GM21381 (cell line): ENCODE measurements at regions not wholly inside any gene's neighbourhood (a gene's known extent, or its start where the extent isn't known, plus 50 kb on each side); places are given as distances from the start of the nearest gene placed in this dataset.
"Not testable (repeated sequence)": the region's sequence is repeated elsewhere in the genome, so short reads cannot be mapped to it uniquely, and the experiment has no call there.

Experiments used
- ATAC-seq: cut with Tn5 transposase; IDR thresholded peaks from one replicate; pipeline ENCODE4 v1.9.1; 2021; ENCODE audit warnings: mild to moderate bottlenecking, moderate library complexity; ENCODE audit not compliant: unreplicated experiment

DNA sequence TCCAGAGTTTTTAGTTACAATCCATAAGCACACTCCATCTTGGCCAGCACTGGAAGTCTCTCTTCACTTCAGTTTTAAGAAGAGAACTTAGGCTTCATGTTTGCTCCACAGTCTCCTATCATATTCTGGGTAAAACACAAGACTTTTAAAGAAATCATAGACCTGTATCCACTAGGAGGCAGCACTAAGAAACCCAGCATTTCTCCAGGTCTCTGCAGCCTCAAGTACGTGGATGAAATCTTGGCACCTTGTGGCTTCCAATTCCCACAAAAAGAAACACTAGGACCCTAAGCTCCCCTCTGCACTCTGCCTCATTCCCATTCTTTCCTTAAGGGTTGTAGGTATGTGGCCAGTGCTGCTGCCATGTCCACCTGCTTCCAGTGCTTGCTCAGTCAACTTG is 367.3 kb upstream of the CASK start:
- no peak for ATAC-seq

GRCh38 chrX:42289492-42290385 is 366.4 kb upstream of the CASK start:
- no peak for ATAC-seq

- not testable (repeated sequence) for ATAC-seq
These were observed 362.3 kb upstream of the CASK start for GRCh38 chrX:42285681-42286080.

- no peak for ATAC-seq
These were observed 353.8 kb upstream of the CASK start for GRCh38 chrX:42276982-42277690.

DNA sequence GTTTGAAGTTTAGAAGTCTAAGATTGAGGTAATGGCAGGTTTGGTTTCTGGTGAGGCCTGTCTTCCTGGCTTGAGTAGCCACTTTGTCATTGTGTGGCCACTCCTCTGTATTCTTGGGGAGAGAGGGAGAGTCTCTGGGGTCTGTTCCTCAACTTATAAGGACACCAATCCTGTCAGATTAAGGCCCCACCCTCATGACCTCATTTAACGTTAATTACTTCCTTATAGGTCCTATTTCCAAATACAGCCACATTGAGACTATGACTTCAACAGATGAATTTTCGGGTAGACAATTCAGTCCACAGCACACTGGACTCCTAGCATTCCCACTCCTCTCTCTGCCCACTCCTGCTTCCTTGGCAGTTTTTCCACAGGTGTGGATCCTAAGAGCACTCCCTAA is 350.8 kb upstream of the CASK start:
- ATAC-seq = no peak

DNA sequence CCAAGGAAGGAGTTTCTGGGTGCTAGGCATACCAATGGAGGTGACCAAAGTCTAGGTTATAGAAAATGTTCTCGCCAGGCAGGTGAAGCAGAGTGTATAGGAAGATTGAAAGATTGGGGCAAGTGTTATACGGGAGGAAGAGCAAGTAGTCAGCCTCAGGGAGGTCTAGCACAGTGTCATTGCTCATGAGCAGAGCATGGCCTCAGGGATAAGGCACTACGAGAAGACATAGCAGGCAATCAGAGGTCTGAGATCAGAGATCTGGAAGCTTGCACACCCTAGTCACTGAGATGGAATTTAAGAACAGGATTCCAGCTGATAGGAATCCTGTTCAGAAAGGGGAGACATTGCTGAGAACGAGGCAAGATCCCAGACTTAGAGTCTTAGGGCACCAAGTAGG is 350.0 kb upstream of the CASK start:
- no peak for ATAC-seq

DNA sequence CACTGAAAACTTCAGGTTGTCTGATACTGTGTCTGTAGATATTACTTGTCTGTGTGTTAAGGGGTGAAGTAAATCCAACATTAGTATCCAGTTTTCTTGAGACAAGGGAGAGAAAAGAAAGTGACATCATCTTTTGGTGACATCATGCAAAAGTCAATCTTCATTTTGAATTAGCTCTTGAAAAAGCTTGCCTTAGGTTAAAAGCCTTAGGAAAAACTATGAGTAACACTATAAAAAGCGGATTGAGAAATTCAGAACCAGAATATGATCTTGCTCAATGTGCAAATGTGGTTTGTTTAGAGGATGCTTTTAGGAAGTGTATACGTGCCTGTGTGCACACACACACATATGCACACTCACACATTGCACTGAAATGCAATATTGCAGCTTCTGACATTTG is 345.8 kb upstream of the CASK start:
- ATAC-seq = no peak

- ATAC-seq = no peak
These were observed 337.5 kb upstream of the CASK start for GRCh38 chrX:42260854-42261253.

GRCh38 chrX:42248226-42248625 is 324.9 kb upstream of the CASK start:
- ATAC-seq = no peak

DNA sequence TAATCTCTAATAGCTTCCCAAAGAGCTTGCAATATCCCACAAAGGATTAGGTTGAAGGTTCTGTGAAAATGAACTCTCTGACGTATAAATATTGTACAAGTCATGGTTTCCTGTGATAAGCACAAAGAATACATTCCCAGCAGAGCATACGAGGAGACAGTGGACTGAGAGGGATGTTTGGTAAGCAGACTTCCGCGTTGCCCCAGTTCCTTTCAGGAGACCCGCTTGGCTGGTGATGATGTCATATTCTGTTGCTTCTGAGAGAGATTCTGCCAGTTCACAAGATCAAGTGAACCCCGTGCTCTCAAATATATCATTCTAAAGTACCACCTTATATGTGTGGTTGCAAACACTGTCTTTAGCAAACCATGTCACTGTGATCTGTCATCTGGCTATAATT is 323.9 kb upstream of the CASK start:
- ATAC-seq = no peak

GRCh38 chrX:42246814-42247213 is 323.5 kb upstream of the CASK start:
- ATAC-seq = no peak

- ATAC-seq = no peak
These were observed 318.6 kb upstream of the CASK start for GRCh38 chrX:42242004-42242403.

GRCh38 chrX:42241421-42241820 is 318.1 kb upstream of the CASK start:
- no peak for ATAC-seq

GRCh38 chrX:42237956-42238355 is 314.6 kb upstream of the CASK start:
- ATAC-seq = no peak

GRCh38 chrX:42229533-42229932 is 306.2 kb upstream of the CASK start:
- no peak for ATAC-seq

DNA sequence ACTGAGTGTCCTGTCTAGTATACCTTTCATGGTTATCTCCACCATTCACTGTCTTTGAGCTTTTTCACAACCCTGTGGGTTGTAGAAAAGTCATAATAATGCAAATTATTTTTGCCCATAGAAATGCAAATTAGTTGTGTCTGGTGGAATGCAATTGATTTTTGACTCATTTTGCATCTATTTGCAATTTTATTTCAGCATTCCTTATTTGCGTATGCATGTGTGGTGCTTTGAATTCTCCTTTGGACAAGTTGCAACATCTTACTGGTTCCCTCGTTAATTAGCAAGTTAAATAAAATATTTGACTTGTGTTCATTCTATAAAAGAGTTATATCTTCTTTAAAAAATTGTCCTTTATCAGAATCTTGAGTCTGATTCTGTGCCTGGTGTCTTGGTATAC is 297.3 kb upstream of the CASK start:
- no peak for ATAC-seq

GRCh38 chrX:42220083-42220482 is 296.7 kb upstream of the CASK start:
- no peak for ATAC-seq

GRCh38 chrX:42219231-42219630 is 295.9 kb upstream of the CASK start:
- ATAC-seq = no peak

- no peak for ATAC-seq
These were observed 272.2 kb upstream of the CASK start for GRCh38 chrX:42195506-42195905.

DNA sequence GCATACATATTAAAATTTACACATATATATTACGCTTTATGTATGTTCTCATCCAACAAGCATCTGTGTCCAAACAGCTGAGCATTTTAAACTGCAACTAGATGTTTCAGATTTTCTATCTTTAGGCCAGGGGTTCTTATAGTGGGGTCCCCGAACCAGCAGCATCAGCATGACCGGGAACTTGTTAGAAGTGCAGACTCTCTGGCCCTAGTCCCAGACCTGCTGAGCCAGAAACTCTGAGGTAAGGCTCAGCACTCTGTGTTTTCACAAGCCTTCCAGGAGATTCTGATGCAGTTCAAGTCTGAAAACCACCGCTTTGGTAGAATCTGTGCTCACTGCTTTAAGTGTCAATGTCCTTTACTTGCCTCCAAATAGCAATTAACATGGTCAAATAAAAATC is 266.2 kb upstream of the CASK start:
- no peak for ATAC-seq

GRCh38 chrX:42188730-42189129 is 265.4 kb upstream of the CASK start:
- ATAC-seq = no peak

GRCh38 chrX:42176789-42177188 is 253.4 kb upstream of the CASK start:
- no peak for ATAC-seq
